HEK293T (cell line): ENCODE measurements at regions not wholly inside any gene's neighbourhood (a gene's known extent, or its start where the extent isn't known, plus 50 kb on each side); places are given as distances from the start of the nearest gene placed in this dataset.

Experiments
- CTCF ChIA-PET: fragments of 350-600 bp; formaldehyde crosslinking; extraction: SDS; loops from one replicate; lab custom pipeline; 2021; ENCODE audit warnings: antibody characterized with exemption, inconsistent platforms; lab: Yijun Ruan, JAX
- POLR2A ChIA-PET: fragments of 350-600 bp; formaldehyde crosslinking; extraction: SDS; loops from one replicate; lab custom pipeline; 2020; ENCODE audit warnings: antibody characterized with exemption, inconsistent platforms; lab: Yijun Ruan, JAX
- DNase-seq: peaks from one replicate; pipeline ENCODE4 v3.0.0; 2012; ENCODE audit warnings: mixed read lengths; ENCODE audit errors: extremely low spot score
- ARNT ChIP-seq: fragments of 450-650 bp; IDR thresholded peaks from 2 replicates; pipeline ENCODE4 v1.6.1; 2017; ENCODE audit warnings: mild to moderate bottlenecking
- BHLHE40 ChIP-seq: fragments of 450-650 bp; IDR thresholded peaks from 2 replicates; pipeline ENCODE4 v1.6.1; 2016; ENCODE audit warnings: mild to moderate bottlenecking, moderate library complexity, borderline replicate concordance
- CTBP1 ChIP-seq: fragments of 450-650 bp; IDR thresholded peaks from 2 replicates; pipeline ENCODE4 v1.6.1; 2016; ENCODE audit warnings: borderline replicate concordance
- ELF4 ChIP-seq: fragments of 450-650 bp; IDR thresholded peaks from 2 replicates; pipeline ENCODE4 v1.6.1; 2017; ENCODE audit warnings: antibody characterized with exemption
- FOXA1 ChIP-seq: fragments of 450-650 bp; IDR thresholded peaks from 2 replicates; pipeline ENCODE4 v1.6.1; 2016; ENCODE audit warnings: mild to moderate bottlenecking
- FOXK2 ChIP-seq: fragments of 450-650 bp; IDR thresholded peaks from 2 replicates; pipeline ENCODE4 v1.6.1; 2016; ENCODE audit warnings: mild to moderate bottlenecking
- FOXM1 ChIP-seq: fragments of 450-650 bp; IDR thresholded peaks from 2 replicates; pipeline ENCODE4 v1.6.1; 2017; ENCODE audit warnings: mild to moderate bottlenecking, borderline replicate concordance
- HDGF ChIP-seq: fragments of 450-650 bp; IDR thresholded peaks from 2 replicates; pipeline ENCODE4 v1.6.1; 2017; ENCODE audit warnings: antibody characterized with exemption, borderline replicate concordance
- L3MBTL2 ChIP-seq: fragments of 450-650 bp; conservative IDR thresholded peaks from 2 replicates; pipeline ENCODE4 v1.6.1; 2016; ENCODE audit warnings: mild to moderate bottlenecking
- LEF1 ChIP-seq: fragments of 450-650 bp; IDR thresholded peaks from 2 replicates; pipeline ENCODE4 v1.6.1; 2017; ENCODE audit warnings: mild to moderate bottlenecking, borderline replicate concordance
- NFRKB ChIP-seq: fragments of 450-650 bp; IDR thresholded peaks from 2 replicates; pipeline ENCODE4 v1.6.1; 2016; ENCODE audit warnings: mild to moderate bottlenecking, moderate library complexity
- PKNOX1 ChIP-seq: fragments of 450-650 bp; IDR thresholded peaks from 2 replicates; pipeline ENCODE4 v1.6.1; 2016
- SP1 ChIP-seq: fragments of 450-650 bp; IDR thresholded peaks from 2 replicates; pipeline ENCODE4 v1.6.1; 2017
- SUZ12 ChIP-seq: fragments of 450-650 bp; IDR thresholded peaks from 2 replicates; pipeline ENCODE4 v1.6.1; 2016; ENCODE audit warnings: mild to moderate bottlenecking
- TARDBP ChIP-seq: fragments of 450-650 bp; IDR thresholded peaks from 2 replicates; pipeline ENCODE4 v1.6.1; 2016
- ZNF384 ChIP-seq: fragments of 450-650 bp; IDR thresholded peaks from 2 replicates; pipeline ENCODE4 v1.6.1; 2016

GRCh38 chr6:128723667-128724066 lies 159.3 kb upstream of the LAMA2 start:
- no peak for TF ChIP-seq SP1
- no peak for TF ChIP-seq ARNT
- TF ChIP-seq LEF1, result no peak
- no peak for TF ChIP-seq FOXK2
- no peak for TF ChIP-seq PKNOX1
- no peak for TF ChIP-seq L3MBTL2
- TF ChIP-seq TARDBP, result no peak
- TF ChIP-seq NFRKB, result no peak
- no peak for TF ChIP-seq ELF4
- no peak for TF ChIP-seq FOXA1
- TF ChIP-seq FOXM1, result no peak
- no peak for TF ChIP-seq ZNF384
- no peak for TF ChIP-seq SUZ12
- TF ChIP-seq CTBP1, result no peak
- TF ChIP-seq HDGF, result no peak
- TF ChIP-seq BHLHE40, result no peak
- ChIA-PET POLR2A (no interaction called here), CTCF (no interaction called here)
- no peak for DNase-seq

GRCh38 chr6:128720891-128721290 lies 162.0 kb upstream of the LAMA2 start:
- TF ChIP-seq ZNF384 (no peak), ARNT (no peak), BHLHE40 (no peak), FOXA1 (no peak), CTBP1 (no peak), FOXK2 (no peak), SUZ12 (no peak), NFRKB (no peak), HDGF (no peak), L3MBTL2 (no peak), TARDBP (no peak), PKNOX1 (no peak), LEF1 (no peak), ELF4 (no peak), FOXM1 (no peak), SP1 (no peak)
- ChIA-PET POLR2A (no interaction called here), CTCF (no interaction called here)
- DNase-seq, result no peak

- DNase-seq, result no peak
- TF ChIP-seq SUZ12, result no peak
- TF ChIP-seq LEF1, result no peak
- TF ChIP-seq L3MBTL2, result no peak
- no peak for TF ChIP-seq HDGF
- TF ChIP-seq ARNT, result no peak
- no peak for TF ChIP-seq FOXA1
- no peak for TF ChIP-seq NFRKB
- TF ChIP-seq PKNOX1, result no peak
- no peak for TF ChIP-seq ZNF384
- no peak for TF ChIP-seq BHLHE40
- no peak for TF ChIP-seq CTBP1
- no peak for TF ChIP-seq FOXM1
- no peak for TF ChIP-seq TARDBP
- POLR2A ChIA-PET, result no interaction called here
- CTCF ChIA-PET, result no interaction called here
Observed at GRCh38 chr6:128719786-128720185, 163.2 kb upstream of the LAMA2 start.

GRCh38 chr6:128713461-128713860 lies 169.5 kb upstream of the LAMA2 start:
- POLR2A ChIA-PET, result no interaction called here
- CTCF ChIA-PET, result interaction anchor here (0.6 kb wide), 1 partner anchor 36 kb away, joined by 3 read pairs; no protein-coding TSS in a partner anchor

GRCh38 chr6:128712898-128713297 lies 170.0 kb upstream of the LAMA2 start:
- CTCF ChIA-PET, result no interaction called here
- DNase-seq, result no peak

More at GRCh38 chr6:128713461-128713860, 169.5 kb upstream of the LAMA2 start:
- DNase-seq, result no peak
- TF ChIP-seq ZNF384 (no peak), LEF1 (no peak), FOXK2 (no peak), ELF4 (no peak), NFRKB (no peak), CTBP1 (no peak), SUZ12 (no peak), L3MBTL2 (no peak), ARNT (no peak), FOXM1 (no peak), BHLHE40 (no peak)

More at GRCh38 chr6:128712898-128713297, 170.0 kb upstream of the LAMA2 start:
- POLR2A ChIA-PET, result no interaction called here
- TF ChIP-seq FOXM1 (no peak), FOXK2 (no peak), L3MBTL2 (no peak), ARNT (no peak), NFRKB (no peak), LEF1 (no peak), FOXA1 (no peak), BHLHE40 (no peak), SUZ12 (no peak), CTBP1 (no peak), ELF4 (no peak), ZNF384 (no peak), PKNOX1 (no peak), HDGF (no peak), SP1 (no peak)
